ENCODE measurements at regions not wholly inside any gene's neighbourhood (a gene's known extent, or its start where the extent isn't known, plus 50 kb on each side); places are given as distances from the start of the nearest gene placed in this dataset.

GRCh38 chr6:4192627-4193026, 57.3 kb upstream of the ECI2 start:
- Histone ChIP-seq H3K36me3 (ENCODE audit: control insufficient read depth in 2 of 2, extremely low read depth in 1 of 2, insufficient read depth in 2 of 2, low read length in 2 of 2) (no peaks in the 10 kb centered on the region), H3K4me3 (replicated peaks in 1 of 3; ENCODE audit: insufficient read depth in 1 of 3, low read depth in 1 of 3, low read length in 3 of 3) (no peak overlapping the region), H4K20me1 (replicated peaks; ENCODE audit: control insufficient read depth, extremely low read depth, insufficient read depth, low read length) (no peaks in the 10 kb centered on the region), H3K9me1 (replicated peaks; ENCODE audit: control insufficient read depth, extremely low read depth, insufficient read depth, low read length) (no peaks in the 10 kb centered on the region), H2AFZ (ENCODE audit: low read depth, low read length) (no peak overlapping the region), H3K9ac (replicated peaks; ENCODE audit: extremely low read depth, insufficient read depth, low read length) (no peak overlapping the region), H3K27me3 (ENCODE audit: control insufficient read depth in 2 of 2, insufficient read depth in 2 of 2, low read length in 2 of 2) (no peaks in the 10 kb centered on the region), H3K79me2 (ENCODE audit: control insufficient read depth, insufficient read depth, low read length) (no peaks in the 10 kb centered on the region), H3K4me2 (ENCODE audit: insufficient read depth, low read length) (no peak overlapping the region), H3K4me1 (ENCODE audit: control insufficient read depth, extremely low read depth, insufficient read depth, low read length) (no peaks in the 10 kb centered on the region), H3K9me3 (replicated peaks; ENCODE audit: control insufficient read depth, insufficient read depth, low read length) (no peaks in the 10 kb centered on the region), H3K27ac (ENCODE audit: insufficient read depth, low read depth, low read length) (no peak overlapping the region)
- no peak for TF ChIP-seq POLR2A (IDR thresholded peaks at IDR 0.05; ENCODE audit: low read depth, low read length)
- TF ChIP-seq JUN (IDR thresholded peaks at IDR 0.05; ENCODE audit: borderline replicate concordance, insufficient read depth, insufficient read length, low read depth), result no peak
- TF ChIP-seq MAX (IDR thresholded peaks at IDR 0.05; ENCODE audit: insufficient read depth, insufficient read length), result no peak
- no peak for TF ChIP-seq GATA2 (IDR thresholded peaks at IDR 0.05; ENCODE audit: insufficient read depth, insufficient read length, low read depth, low read length)
- no peak for TF ChIP-seq FOS (IDR thresholded peaks at IDR 0.05; ENCODE audit: borderline replicate concordance, insufficient read depth, low read length)
- TF ChIP-seq EZH2 (IDR thresholded peaks at IDR 0.05; ENCODE audit: borderline replicate concordance, low read depth, low read length, severe bottlenecking), result no peak
- no peak for TF ChIP-seq POLR2AphosphoS5 (IDR thresholded peaks at IDR 0.05; ENCODE audit: insufficient read depth, low read depth, low read length)
- no peak for TF ChIP-seq CTCF (IDR thresholded peaks at IDR 0.05; ENCODE audit: extremely low read depth in 1 of 2, insufficient read depth in 1 of 2, low read depth in 1 of 2, low read length in 2 of 2)
- no peak for TF ChIP-seq MYC (IDR thresholded peaks at IDR 0.05; ENCODE audit: low read depth, low read length)
- DNase-seq (ENCODE audit: low read depth, low spot score) (no peak), FAIRE-seq (no peak)
- ChIA-PET CTCF (no interaction called here), POLR2A (no interaction called here)
- intact Hi-C loops (cut with micrococcal nuclease), result no loop called here
- no TSS peak for BruUV-seq (replicated peaks)
- dilution Hi-C loops (cut with MboI; ENCODE audit: extremely low pct_ligation_motif_present, low sequenced_read_pairs), result no loop called here
